GM12891 (cell line): ENCODE measurements at regions not wholly inside any gene's neighbourhood (a gene's known extent, or its start where the extent isn't known, plus 50 kb on each side); places are given as distances from the start of the nearest gene placed in this dataset.

Experiments used
- POLR2A ChIP-seq: IDR thresholded peaks from 2 replicates; pipeline ENCODE4 v1.6.1; 2011; ENCODE audit warnings: low read depth, low read length, control low read depth
- POLR2AphosphoS5 ChIP-seq: IDR thresholded peaks from 2 replicates; pipeline ENCODE4 v1.6.1; 2011; ENCODE audit warnings: low read depth, low read length, control low read depth
- SPI1 ChIP-seq: IDR thresholded peaks from 2 replicates; pipeline ENCODE4 v1.6.1; 2011; ENCODE audit warnings: low read depth, low read length, control low read depth
- TAF1 ChIP-seq: IDR thresholded peaks from 2 replicates; pipeline ENCODE4 v1.6.1; 2011; ENCODE audit warnings: low read depth, low read length, control low read depth

GRCh38 chr10:89118091-89118490 is 89.0 kb downstream of the CH25H start:
- TF ChIP-seq POLR2A (no peak), POLR2AphosphoS5 (no peak), TAF1 (no peak), SPI1 (no peak)
